ENCODE measurements at regions not wholly inside any gene's neighbourhood (a gene's known extent, or its start where the extent isn't known, plus 50 kb on each side); places are given as distances from the start of the nearest gene placed in this dataset.

GRCh38 chr17:79389896-79390295, 221.0 kb downstream of the RBFOX3 start:
- peaks cover 35% of the 10 kb centered on the region for H3K27me3 Mint-ChIP-seq
- H3K27ac Mint-ChIP-seq, result no peak overlapping the region
- H3K9me3 Mint-ChIP-seq, result no peaks in the 10 kb centered on the region

GRCh38 chr17:79388556-79389295, 222.1 kb downstream of the RBFOX3 start:
- Mint-ChIP-seq H3K36me3 (no peaks in the 10 kb centered on the region), H3K9me3 (no peaks in the 10 kb centered on the region), H3K27ac (no peak overlapping the region), H3K27me3 (peaks cover 28% of the 10 kb centered on the region), H3K4me1 (no peaks in the 10 kb centered on the region), H3K4me3 (no peak overlapping the region)

More at GRCh38 chr17:79389896-79390295, 221.0 kb downstream of the RBFOX3 start:
- H3K4me1 Mint-ChIP-seq, result no peaks in the 10 kb centered on the region
- no peaks in the 10 kb centered on the region for H3K36me3 Mint-ChIP-seq
- no peak overlapping the region for H3K4me3 Mint-ChIP-seq

GRCh38 chr17:79387783-79388182, 223.1 kb downstream of the RBFOX3 start:
- H3K36me3 Mint-ChIP-seq, result no peaks in the 10 kb centered on the region
- no peak overlapping the region for H3K27ac Mint-ChIP-seq
- H3K9me3 Mint-ChIP-seq, result no peaks in the 10 kb centered on the region
- peaks cover 21% of the 10 kb centered on the region for H3K27me3 Mint-ChIP-seq
- no peak overlapping the region for H3K4me3 Mint-ChIP-seq
- H3K4me1 Mint-ChIP-seq, result no peaks in the 10 kb centered on the region

- no peaks in the 10 kb centered on the region for H3K4me1 Mint-ChIP-seq
- no peaks in the 10 kb centered on the region for H3K9me3 Mint-ChIP-seq
- H3K4me3 Mint-ChIP-seq, result no peak overlapping the region
- peak overlapping the region; percentile 23 for H3K27ac Mint-ChIP-seq
- no peaks in the 10 kb centered on the region for H3K36me3 Mint-ChIP-seq
- H3K27me3 Mint-ChIP-seq, result peaks cover 12% of the 10 kb centered on the region
These were observed 224.8 kb downstream of the RBFOX3 start for GRCh38 chr17:79385962-79386563.

- Mint-ChIP-seq H3K9me3 (no peaks in the 10 kb centered on the region), H3K4me1 (no peaks in the 10 kb centered on the region), H3K4me3 (no peak overlapping the region), H3K27ac (no peak overlapping the region), H3K27me3 (peaks cover 5% of the 10 kb centered on the region), H3K36me3 (no peaks in the 10 kb centered on the region)
These were observed 228.5 kb downstream of the RBFOX3 start for GRCh38 chr17:79382313-79382712.

- H3K36me3 Mint-ChIP-seq, result no peaks in the 10 kb centered on the region
These were observed 231.0 kb downstream of the RBFOX3 start for GRCh38 chr17:79379700-79380445.

GRCh38 chr17:79377230-79377786, 233.5 kb downstream of the RBFOX3 start:
- Mint-ChIP-seq H3K4me1 (no peaks in the 10 kb centered on the region), H3K9me3 (no peaks in the 10 kb centered on the region), H3K4me3 (no peak overlapping the region), H3K27me3 (peaks cover 13% of the 10 kb centered on the region), H3K36me3 (no peaks in the 10 kb centered on the region), H3K27ac (no peak overlapping the region)

More at GRCh38 chr17:79379700-79380445, 231.0 kb downstream of the RBFOX3 start:
- no peak overlapping the region for H3K27ac Mint-ChIP-seq
- peaks cover 11% of the 10 kb centered on the region for H3K27me3 Mint-ChIP-seq
- H3K4me3 Mint-ChIP-seq, result no peak overlapping the region
- H3K9me3 Mint-ChIP-seq, result no peaks in the 10 kb centered on the region
- H3K4me1 Mint-ChIP-seq, result no peaks in the 10 kb centered on the region

GRCh38 chr17:79374807-79375206, 236.0 kb downstream of the RBFOX3 start:
- Mint-ChIP-seq H3K27ac (no peak overlapping the region), H3K4me3 (no peak overlapping the region), H3K4me1 (no peaks in the 10 kb centered on the region), H3K27me3 (peaks cover 10% of the 10 kb centered on the region), H3K36me3 (no peaks in the 10 kb centered on the region), H3K9me3 (no peaks in the 10 kb centered on the region)

GRCh38 chr17:79374087-79374689, 236.7 kb downstream of the RBFOX3 start:
- peaks cover 8% of the 10 kb centered on the region for H3K27me3 Mint-ChIP-seq
- no peaks in the 10 kb centered on the region for H3K4me1 Mint-ChIP-seq
- H3K27ac Mint-ChIP-seq, result no peak overlapping the region
- no peaks in the 10 kb centered on the region for H3K36me3 Mint-ChIP-seq
- no peaks in the 10 kb centered on the region for H3K9me3 Mint-ChIP-seq
- no peak overlapping the region for H3K4me3 Mint-ChIP-seq

- H3K4me3 Mint-ChIP-seq, result no peak overlapping the region
- H3K36me3 Mint-ChIP-seq, result no peaks in the 10 kb centered on the region
- H3K4me1 Mint-ChIP-seq, result no peaks in the 10 kb centered on the region
- H3K27me3 Mint-ChIP-seq, result peaks cover 8% of the 10 kb centered on the region
- H3K9me3 Mint-ChIP-seq, result no peaks in the 10 kb centered on the region
- no peak overlapping the region for H3K27ac Mint-ChIP-seq
These were observed 238.2 kb downstream of the RBFOX3 start for GRCh38 chr17:79372470-79373238.

- Mint-ChIP-seq H3K36me3 (no peaks in the 10 kb centered on the region), H3K27ac (no peak overlapping the region), H3K4me3 (no peak overlapping the region), H3K4me1 (no peaks in the 10 kb centered on the region), H3K9me3 (no peaks in the 10 kb centered on the region), H3K27me3 (peaks cover 6% of the 10 kb centered on the region)
These were observed 238.9 kb downstream of the RBFOX3 start for GRCh38 chr17:79371984-79372383.

GRCh38 chr17:79370594-79370993, 240.3 kb downstream of the RBFOX3 start:
- Mint-ChIP-seq H3K27me3 (peaks cover 5% of the 10 kb centered on the region), H3K27ac (no peak overlapping the region), H3K9me3 (no peaks in the 10 kb centered on the region), H3K36me3 (no peaks in the 10 kb centered on the region), H3K4me3 (no peak overlapping the region), H3K4me1 (no peaks in the 10 kb centered on the region)

GRCh38 chr17:79370126-79370525, 240.7 kb downstream of the RBFOX3 start:
- peaks cover 4% of the 10 kb centered on the region for H3K27me3 Mint-ChIP-seq
- H3K9me3 Mint-ChIP-seq, result no peaks in the 10 kb centered on the region
- no peaks in the 10 kb centered on the region for H3K4me1 Mint-ChIP-seq

GRCh38 chr17:79369532-79369931, 241.3 kb downstream of the RBFOX3 start:
- Mint-ChIP-seq H3K27me3 (peaks cover 1% of the 10 kb centered on the region), H3K27ac (no peak overlapping the region), H3K4me1 (no peaks in the 10 kb centered on the region), H3K9me3 (no peaks in the 10 kb centered on the region), H3K36me3 (no peaks in the 10 kb centered on the region), H3K4me3 (no peak overlapping the region)

More at GRCh38 chr17:79370126-79370525, 240.7 kb downstream of the RBFOX3 start:
- H3K36me3 Mint-ChIP-seq, result no peaks in the 10 kb centered on the region
- no peak overlapping the region for H3K4me3 Mint-ChIP-seq
- H3K27ac Mint-ChIP-seq, result no peak overlapping the region

- Mint-ChIP-seq H3K27me3 (peaks cover under 1% of the 10 kb centered on the region), H3K4me3 (no peak overlapping the region), H3K4me1 (no peaks in the 10 kb centered on the region), H3K9me3 (no peaks in the 10 kb centered on the region), H3K36me3 (no peaks in the 10 kb centered on the region), H3K27ac (no peak overlapping the region)
These were observed 241.8 kb downstream of the RBFOX3 start for GRCh38 chr17:79369001-79369400.

All from activated naive CD4-positive, alpha-beta T cell treated with anti-CD3 and anti-CD28 coated beads, Interleukin-2, amount 50 U/mL, for 24 hours (primary cell).